ENCODE measurements at regions not wholly inside any gene's neighbourhood (a gene's known extent, or its start where the extent isn't known, plus 50 kb on each side); places are given as distances from the start of the nearest gene placed in this dataset.
"Not testable (repeated sequence)": the region's sequence is repeated elsewhere in the genome, so short reads cannot be mapped to it uniquely, and the experiment has no call there.

DNA sequence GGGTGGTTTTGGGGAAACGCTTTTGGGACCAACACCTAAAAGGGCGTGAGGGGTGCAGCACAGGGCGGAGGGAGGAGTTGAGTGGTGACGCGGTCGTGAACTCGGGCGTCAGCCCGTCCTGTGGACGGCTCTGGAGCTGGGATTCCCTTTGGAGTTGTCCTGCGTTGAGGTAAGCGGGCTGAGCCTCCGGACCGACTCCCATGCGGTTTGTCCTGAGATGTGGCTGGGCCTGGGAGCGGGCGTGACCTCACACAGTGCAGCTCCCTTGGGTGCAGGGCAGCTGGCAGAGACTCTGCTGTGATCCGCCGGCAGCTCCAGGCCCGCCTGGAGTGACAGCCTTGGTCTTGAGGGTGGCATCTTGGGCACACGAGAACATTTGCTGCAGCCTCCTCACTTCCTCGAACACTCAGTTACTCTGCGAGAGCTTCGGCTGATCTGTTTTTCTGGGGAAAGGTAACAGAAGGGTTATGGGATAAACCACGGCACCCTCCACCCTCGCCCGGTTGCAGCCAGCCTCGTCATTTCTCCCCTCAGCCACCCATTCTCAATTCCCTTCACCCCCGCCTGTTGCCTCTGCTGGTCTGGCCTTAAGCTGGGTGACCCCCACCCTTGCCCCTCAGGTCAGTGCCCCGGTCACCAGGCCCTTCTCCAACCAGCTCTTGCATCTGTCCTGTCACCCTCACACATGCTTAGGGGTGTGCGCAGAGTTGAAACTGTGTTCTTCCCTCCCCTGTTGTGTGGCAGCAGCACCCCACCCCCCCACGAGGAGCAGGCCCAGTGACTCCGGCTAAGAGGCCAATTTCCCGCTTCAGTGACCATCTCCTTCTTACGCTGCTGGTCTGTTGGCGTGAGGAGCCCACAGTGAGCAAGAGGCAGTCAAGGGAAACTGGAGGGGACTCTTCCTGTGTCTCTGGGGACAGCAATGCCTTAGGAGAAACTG, 94.2 kb upstream of the COL5A1 start:
- no peak for DNase-seq

DNA sequence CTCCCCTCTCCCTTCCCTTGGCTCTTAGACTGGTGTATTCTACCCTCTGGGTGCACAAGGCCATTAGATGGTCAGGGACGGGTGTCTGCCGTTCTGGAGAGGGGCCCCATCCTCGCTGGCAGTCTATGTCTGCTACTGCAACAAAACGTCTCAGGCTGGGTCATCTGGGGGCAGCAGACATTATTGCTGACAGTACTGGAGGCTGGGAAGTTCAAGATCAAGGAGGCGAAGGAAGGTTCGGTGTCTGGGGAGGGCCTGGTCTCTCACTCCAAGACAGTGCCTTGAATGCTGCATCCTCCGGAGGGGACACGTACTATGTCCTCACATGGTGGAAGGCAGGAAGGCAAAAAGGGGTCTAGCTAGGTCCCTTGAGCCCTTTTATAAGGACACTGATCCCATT, 93.4 kb upstream of the COL5A1 start:
- no peak for DNase-seq

DNA sequence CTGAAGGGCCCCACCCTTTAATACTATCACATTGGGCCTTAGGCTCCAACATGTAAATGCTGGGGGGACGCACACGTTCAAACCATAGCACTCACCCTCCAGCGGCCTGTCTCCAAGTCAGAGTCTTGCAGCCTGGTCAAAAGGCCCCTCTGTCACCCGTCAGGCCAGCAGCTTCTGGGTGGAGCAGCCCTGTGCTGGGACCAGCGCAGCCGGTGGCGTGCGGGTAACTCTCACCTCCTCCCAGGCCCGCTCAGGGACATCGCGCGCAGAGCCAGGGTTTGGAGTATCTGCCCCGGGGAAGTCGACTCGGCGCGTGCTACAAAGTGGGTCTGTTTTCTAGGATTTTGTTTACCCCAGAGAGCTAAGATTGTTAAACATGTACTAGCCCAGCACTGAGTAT, 93.0 kb upstream of the COL5A1 start:
- no peak for DNase-seq

DNA sequence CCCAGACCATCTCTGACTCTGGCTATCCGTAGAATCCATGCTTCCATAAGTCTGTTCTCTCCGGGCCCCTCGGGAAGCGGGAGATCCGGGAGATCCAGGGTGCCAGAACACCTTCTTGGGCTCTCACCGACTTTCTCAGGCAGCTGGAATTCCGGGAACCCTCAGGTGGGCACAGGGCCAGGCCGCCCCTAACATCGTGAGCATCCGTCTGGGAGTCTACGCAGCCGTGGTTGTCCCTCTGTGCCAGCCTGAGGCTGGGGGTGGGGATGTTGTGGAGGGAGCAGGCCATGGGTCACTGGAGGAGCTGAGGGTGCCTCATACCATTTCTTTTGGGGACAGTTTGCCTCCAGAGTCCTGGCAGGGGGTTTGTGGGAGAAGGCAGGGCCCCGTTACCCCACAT, 92.3 kb upstream of the COL5A1 start:
- DNase-seq: no peak

DNA sequence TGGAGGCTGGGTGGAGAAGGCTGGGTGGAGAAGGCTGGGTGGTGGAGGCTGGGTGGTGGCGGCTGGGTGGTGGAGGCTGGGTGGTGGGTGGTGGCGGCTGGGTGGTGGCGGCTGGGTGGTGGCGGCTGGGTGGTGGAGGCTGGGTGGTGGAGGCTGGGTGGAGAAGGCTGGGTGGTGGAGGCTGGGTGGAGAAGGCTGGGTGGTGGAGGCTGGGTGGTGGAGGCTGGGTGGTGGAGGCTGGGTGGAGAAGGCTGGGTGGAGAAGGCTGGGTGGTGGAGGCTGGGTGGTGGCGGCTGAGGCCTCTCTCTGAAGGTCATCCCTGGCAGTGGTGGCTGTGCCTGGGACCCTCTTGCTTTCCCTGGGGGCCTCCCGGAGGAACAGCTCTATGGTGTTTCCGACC, 91.5 kb upstream of the COL5A1 start:
- DNase-seq: not testable (repeated sequence)

DNA sequence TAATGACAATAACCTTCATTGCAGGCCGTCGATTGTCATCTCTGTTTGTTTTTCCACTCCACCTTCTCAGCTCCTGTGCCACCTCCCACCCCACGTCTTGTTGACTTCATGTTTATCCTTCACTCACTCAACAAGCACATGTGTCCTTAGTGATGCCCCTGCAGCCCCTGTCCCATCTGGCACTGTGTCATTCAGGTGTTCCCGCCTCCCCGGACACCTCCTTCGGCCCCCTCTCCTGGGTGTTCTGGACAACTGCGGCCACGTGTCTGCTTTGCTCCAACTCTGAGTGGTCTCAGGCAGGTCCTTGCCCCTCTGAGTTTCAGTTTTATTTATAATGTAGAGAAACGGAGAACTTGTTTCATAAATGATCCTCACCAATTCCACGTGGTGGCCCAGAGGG, 91.0 kb upstream of the COL5A1 start:
- no peak for DNase-seq

DNA sequence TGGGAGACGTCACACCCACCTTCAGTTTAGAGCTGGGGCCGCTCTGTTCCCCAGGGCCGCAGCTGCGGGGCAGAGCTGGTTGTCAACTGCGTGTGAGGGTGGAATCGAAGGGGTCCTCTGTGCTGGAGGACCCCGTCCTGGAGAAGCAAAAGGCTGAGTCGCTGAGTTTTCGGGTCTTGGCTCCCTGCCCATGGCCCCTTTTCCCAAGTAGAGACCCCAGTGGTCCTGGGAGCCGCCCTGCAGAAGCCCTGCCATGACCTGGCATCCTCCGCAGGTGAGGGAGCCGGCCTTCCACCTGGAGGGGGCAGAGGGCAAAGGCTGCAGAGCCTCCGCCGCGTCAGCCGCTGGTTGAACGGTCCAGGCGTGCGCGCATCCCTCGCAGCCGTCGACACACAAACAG, 90.4 kb upstream of the COL5A1 start:
- DNase-seq: no peak

DNA sequence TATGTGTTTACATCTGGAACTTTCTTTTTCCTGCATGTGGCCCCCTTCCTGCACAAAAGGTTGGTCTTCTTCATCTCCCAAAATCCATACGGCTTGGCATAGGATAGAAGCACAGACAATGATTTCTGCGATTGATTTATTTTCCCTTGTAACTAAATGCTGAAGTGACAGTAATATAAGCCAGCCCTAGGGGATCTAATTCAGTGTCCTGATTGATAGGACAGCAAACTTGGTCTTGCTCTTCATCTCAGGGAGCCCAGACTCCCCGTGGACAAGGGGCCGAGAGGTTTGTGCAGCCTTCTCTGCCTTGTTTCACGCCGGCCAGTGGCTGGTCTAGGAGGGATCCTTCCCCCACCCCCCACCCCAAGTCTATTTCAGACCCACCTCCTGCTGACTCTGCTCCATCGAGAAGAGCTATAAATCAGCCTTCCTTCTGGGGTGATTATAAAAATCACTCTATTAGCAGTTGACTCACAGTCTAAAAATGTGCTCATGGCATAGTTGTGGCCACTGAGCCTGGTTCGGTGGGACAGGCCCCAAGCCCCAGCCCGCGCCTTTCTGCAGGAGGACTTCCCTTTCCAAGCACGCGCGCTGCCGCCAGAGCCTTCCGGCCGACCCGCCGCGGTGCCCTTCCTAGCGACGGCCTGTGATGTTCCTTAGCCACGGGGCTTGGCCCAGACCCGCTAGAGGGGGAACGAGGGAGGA, 89.8 kb upstream of the COL5A1 start:
- no peak for DNase-seq

DNA sequence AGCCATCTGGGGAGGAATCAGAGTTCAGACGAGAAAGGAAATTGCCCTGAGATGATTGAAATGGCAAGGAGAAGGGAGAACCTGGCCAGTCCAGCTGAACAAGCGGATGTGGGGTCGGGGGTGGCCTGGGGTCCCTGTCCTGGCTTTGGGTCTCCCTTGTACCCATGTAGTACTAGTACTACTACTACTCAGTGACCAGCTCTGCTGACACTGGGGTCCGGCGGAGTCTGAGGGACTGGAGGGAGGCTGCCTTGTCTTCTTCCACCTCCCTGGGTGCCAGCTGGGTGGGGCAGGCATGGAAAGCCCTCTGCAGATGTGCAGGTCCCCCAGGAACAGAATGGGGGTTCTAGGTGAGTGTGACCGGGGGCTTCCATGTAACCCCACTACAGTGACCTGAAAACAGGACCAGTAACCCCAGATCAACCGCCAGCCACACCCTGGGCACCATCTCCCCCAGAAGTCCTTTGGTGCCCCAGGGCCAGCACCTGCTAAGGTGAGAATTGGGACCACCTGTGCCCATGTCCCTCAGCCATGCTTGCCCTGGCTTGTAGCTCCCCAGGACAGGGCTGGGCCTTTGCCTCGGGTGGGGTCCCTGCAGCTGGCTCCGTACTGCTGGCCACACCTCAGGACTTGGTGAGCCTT, 89.1 kb upstream of the COL5A1 start:
- no peak for DNase-seq

DNA sequence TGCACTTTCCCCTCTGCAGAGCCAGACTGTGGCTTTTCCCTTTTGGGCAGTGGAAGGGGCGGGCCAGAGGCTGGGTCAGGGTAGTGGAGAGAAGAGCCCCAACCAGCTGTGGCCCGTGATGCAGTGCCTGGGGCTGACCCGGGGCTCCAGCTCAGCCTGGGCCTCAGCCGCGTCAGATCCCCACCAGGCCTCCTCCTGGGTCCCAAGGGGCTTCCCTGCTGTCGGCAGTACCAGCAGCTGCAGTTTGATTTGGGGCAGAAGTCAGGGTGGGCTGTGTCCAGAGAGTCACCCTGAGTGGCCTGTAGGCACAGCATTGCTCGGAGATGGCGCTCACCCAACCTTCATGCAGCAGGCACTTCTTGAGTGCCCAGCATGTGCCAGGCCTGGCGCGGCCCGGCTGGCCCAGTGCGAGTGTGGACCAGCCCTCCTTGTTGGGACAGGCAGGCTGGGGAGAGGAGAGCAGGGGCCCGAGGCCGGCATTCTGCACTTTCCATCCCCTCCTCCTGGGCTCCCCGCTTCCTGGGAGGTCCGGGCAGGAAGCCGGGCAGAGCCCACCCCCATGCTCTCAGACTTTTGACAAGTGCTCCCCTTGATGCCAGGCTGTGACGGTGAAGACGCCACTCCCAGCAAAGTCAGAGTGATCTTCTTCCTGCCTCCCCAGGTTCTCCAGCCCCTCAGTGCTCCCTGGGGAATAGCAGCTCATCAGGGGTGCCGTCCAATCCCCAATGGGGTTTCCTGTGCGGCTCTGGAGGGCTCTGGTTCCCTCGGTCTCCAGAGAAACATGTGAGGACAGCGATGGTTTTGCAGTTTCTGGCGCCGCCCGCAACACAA, 88.3 kb upstream of the COL5A1 start:
- DNase-seq: no peak

DNA sequence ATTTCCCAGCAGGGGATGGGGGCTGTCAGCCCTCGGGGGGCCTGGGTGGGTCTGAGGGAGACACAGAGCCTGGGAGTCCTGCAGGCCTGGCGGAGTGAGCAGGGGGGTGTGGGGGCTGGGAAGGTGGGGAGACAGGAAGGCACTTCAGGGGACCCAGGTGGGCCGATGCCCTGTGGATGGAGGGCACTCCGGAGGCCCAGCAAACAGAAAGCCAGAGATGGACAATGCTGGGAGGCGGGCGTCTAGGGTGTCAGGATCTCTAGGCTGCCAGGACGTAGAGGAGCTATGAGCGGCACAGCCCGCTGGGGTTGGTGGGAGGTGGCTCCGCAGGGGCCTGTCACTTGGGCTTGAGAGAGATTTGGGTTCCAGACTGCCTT, 87.6 kb upstream of the COL5A1 start:
- no peak for DNase-seq

DNA sequence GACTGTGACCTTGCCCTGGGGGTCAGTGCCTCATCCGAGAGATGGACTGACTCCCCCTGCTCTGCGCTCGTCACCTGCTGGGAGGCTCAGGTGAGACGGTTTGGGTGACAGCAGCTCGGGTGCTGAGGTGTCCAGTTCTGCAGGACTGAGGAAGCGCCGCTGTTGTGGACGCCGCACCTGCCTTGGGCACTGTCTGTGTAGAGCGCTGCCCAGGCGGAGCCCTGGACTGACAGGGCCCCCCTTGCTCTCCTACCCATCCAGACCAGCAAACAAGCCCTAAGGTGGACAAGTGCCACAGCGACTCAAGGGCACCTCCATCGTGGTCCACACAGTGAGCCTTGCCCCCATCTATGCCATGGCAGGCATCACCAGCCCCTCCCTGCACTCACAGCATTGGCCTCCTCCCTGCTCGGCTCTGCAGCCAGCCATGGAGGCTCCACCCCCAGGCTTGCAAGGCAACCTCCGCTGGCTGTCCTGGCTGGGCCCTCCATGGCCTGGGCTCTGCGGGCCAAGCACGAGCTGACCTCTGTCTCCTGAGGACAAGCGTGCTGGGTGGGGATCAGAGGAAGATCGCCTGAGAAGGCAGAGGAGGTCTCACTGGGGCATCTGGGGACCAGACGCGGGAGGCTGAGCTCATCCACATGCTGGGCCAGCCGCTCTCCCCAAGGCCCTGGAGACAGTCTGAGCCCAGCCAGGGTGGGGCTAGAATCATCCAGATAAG, 87.1 kb upstream of the COL5A1 start:
- DNase-seq: no peak

DNA sequence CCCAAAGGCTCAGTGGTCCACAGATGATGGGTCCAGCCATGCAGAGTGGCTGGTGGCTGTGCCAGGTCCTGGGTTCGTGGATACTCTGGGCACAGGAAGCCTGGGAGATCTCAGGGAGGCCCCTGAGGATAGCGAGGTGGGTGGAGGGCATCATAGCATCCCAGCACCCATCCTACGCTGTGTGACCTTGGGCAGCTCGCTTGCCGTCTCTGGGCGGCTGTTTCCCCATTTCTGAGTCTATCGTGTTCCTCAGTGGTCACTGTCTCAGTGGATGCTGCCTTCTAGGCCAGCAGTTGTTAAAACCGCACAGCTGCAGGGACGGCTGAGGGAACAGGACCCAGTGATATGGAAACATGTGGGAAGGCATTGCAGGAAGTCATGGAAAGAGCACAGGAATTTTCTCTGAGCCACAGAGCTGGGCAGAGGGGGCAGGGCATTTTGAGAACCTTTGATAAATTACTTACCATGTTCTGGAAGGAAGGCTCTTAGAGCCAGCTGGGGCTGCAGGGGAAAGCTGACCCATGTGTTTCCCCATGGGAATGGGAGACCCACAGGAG, 86.4 kb upstream of the COL5A1 start:
- no peak for DNase-seq

DNA sequence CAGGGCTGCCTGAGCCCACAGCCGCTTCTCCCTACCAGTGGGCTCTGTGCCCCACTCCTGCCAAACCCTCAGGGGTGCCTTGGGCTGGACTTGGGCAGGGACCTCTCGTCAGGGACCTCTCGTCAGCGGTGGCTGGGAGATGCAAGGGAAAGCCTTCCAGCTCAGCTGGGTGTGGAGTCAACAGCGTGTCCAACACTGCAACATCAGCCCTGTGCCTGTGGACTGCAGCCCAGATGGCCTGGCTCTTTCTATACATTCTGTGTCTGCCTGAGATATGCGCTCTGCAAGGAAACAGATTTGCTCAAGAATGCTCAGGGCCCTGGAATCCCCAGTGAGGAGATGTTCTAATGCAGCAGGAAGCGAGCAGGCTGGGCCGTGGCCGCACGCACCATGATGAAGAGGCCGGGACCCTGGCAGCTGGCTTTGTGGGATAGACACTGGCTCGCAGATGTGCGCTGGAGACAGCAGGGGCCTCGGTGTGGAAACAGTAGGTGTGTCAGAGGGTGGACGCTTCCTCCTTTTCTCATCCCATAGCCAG, 85.0 kb upstream of the COL5A1 start:
- no peak for DNase-seq

DNA sequence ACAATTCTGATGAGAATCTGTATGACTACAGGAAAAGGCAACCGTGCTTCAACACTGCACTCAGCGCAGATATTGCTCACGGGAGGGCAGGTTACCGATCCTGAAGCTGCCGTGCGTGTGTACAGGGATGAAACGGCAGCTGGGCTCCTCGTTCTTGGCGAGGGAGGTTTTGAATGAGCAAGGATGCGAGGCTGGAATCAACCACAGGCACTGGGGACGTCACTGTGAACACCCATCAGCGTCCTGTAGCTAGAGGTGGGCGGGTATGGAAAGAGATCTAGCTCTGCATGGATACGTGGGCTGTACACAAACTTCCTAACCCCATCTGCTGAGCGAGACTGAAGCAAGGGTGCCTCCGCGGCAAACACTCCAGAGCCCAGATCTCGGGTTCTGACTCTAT, 84.3 kb upstream of the COL5A1 start:
- no peak for DNase-seq

DNA sequence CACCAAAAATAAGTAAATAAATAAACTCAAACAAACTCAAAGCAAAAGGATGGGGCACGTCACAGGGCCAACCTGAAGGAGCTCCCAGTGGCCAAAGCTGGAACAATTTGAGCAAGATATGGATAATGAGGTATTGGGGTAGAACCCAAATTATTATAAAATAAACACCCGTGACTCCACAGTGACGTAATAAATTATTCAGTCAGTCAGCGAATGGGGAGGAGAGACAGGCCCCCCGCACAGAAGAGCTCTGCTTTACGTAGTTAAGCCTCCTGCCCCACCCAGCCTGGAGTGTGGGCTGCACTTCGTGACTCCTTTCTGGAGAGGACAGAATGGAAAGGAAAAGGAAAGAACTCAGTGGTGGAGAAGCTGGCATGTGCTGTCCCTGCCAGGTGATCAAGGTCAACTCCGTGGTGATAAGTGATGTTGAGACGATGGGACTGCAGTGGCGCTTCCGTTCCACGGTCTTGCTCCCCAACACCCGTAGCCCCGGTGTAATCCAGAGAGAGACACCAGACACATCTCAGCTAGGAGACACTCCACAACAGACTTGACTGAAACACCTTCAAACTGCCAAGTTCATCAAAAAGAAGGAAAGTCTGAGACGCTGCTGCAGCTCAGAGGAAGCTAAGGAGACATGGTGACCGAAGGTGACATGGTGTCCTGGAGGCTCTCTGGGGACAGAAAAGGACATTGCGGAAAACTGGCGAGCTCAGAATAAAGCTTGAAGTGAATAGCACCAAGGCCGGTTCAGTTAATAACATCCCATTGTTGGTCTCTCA, 83.3 kb upstream of the COL5A1 start:
- DNase-seq: no peak

DNA sequence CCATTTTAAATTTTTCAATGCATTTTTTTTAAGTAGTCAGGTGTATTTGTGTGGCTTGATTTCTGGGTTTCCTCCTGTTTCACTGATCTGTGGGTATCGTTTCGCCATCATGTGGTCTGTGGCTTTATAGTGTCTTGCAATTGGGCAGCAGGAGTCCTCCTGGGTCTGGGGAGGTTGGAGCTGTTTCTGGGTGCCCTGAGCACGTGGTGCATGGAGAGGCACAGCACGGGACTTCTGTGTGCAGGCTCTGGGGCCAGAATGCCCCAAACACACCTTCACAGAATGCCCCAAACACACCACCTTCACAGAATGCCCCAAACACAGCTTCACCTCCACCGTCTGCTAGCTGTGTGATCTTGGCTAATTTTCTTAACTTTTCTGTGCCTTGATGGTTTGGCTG, 82.6 kb upstream of the COL5A1 start:
- DNase-seq: no peak

DNA sequence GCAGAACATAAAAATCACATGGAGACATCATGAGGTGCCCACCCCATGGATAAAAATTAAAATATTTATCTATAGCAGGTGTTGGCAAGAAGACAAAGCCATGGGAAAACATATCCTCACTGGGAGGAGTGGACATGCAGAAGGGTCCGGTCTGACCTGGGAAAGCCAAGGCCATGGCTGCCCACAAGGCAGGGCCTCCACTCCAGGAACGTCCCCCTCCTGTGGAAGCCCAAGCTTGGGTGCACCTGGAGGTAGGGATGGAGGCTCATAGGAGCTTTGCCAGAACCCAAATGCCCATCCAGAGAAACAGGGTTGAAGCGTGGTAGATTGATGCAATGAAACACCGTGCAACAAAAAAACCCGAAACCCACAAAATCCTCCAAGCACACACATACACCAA, 81.4 kb upstream of the COL5A1 start:
- DNase-seq: no peak

DNA sequence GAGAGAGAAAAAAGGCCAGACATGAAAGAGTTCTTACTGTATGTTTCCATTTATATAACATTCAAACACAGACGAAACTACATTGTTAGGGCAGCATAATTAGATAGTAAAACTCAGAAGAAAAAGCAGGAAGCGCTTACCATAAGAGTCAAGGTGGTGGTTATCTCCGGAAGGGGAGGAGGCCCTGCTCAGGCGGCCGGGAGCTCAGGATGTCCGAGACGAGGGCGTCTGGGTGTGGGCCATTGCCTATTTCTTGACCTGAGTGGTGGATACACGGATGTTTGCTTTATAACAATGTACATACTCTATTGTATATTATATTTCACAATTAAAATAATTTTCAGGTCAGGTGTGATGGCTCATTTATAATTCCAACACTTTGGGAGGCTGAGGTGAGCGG, 80.9 kb upstream of the COL5A1 start:
- no peak for DNase-seq

DNA sequence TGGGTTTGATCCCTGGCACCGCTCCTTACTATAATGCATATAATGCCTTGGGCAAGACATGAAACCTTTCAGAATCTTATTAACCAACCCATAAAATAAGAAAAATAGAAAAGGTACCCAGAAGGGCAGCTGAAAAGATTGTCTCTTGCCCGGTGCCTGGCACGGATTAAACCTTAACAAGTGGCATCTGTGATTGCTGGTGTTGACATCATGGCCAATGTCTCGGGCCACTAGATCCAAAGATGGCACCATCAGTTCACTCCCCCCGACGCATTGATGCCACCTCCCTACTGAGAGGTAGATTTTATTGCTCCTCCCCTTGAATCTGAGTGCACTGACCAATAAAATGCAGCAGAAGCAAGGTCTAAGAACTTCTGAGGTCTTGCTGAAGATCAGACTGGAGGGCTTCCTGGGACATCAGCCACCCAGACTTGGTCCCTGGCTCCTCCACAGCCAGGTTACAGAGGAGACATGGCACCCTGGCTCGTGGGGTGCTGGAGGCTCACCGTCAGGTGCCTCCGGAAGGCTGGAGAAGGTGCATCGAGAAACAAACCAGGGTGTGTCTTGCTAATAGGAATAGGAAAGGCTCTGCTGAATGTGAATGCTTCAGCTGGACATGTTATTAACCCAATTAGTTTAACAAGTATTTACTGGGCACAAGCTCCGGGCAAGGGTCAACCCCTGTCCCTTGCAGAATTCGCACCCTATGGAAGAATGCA, 80.0 kb upstream of the COL5A1 start:
- no peak for DNase-seq
